ENCODE measurements at regions not wholly inside any gene's neighbourhood (a gene's known extent, or its start where the extent isn't known, plus 50 kb on each side); places are given as distances from the start of the nearest gene placed in this dataset.

DNA sequence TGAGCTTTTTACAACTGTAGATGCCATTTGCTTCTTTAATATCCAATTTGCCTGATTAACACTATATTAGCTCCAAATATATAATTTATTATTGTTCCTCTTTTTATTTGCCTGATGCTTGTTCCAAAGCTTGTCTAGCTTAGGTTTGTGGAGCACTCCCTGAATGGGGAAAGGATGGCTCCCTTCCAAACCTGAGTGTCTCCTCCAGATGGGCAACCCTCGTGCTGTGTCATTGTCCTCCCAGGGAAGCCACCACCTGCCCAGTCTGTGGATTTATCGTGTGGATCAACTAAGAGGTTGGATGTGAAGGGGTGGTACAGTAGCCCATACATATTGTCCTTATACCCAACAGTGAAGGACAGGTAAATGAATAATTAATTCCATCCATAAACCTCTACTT lies 404.9 kb downstream of the CDK5RAP2 start:
- no peaks in the 10 kb centered on the region for H3K4me1 Mint-ChIP-seq
- Histone ChIP-seq H3K27ac (ENCODE audit: insufficient read length, low read depth, low read length) (no peak overlapping the region), H3K4me2 (ENCODE audit: insufficient read depth, insufficient read length, low read length) (no peak overlapping the region), H3K56ac (ENCODE audit: insufficient read length, low read depth, low read length) (no peak overlapping the region), H2BK12ac (ENCODE audit: insufficient read length, low read depth, low read length) (no peak overlapping the region), H2BK120ac (ENCODE audit: low read depth, low read length, poor library complexity, severe bottlenecking) (no peak overlapping the region), H4K20me1 (ENCODE audit: control insufficient read depth, insufficient read depth, insufficient read length) (no peaks in the 10 kb centered on the region), H3K27me3 (ENCODE audit: insufficient read depth, low read length) (no peaks in the 10 kb centered on the region), H3K9me3 (ENCODE audit: control insufficient read depth, low read depth, low read length) (no peaks in the 10 kb centered on the region), H2AFZ (ENCODE audit: low read length) (no peak overlapping the region), H3K23ac (ENCODE audit: insufficient read length, low read depth, low read length) (no peak overlapping the region), H3K23me2 (ENCODE audit: insufficient read length, low read depth, low read length, poor library complexity, severe bottlenecking) (no peaks in the 10 kb centered on the region), H3K4ac (ENCODE audit: low read depth, low read length) (no peak overlapping the region), H3K9ac (ENCODE audit: extremely low read depth, insufficient read length, low read length) (no peak overlapping the region), H4K5ac (ENCODE audit: insufficient read length, low read depth, low read length) (no peak overlapping the region), H4K8ac (replicated peaks; ENCODE audit: insufficient read length, low read depth, low read length) (no peak overlapping the region), H3K18ac (ENCODE audit: insufficient read length, low read depth, low read length) (no peak overlapping the region), H3K4me1 (ENCODE audit: insufficient read depth, low read length) (no peaks in the 10 kb centered on the region), H2BK15ac (ENCODE audit: low read depth, low read length) (no peak overlapping the region), H2BK5ac (ENCODE audit: insufficient read length, low read length) (no peak overlapping the region), H2BK20ac (ENCODE audit: low read depth, low read length, poor library complexity, severe bottlenecking) (no peak overlapping the region), H3K79me1 (ENCODE audit: insufficient read depth, low read depth, low read length, poor library complexity, severe bottlenecking) (no peaks in the 10 kb centered on the region), H3T11ph (ENCODE audit: low read length) (no peak overlapping the region), H4K91ac (ENCODE audit: insufficient read length, low read depth, low read length) (no peak overlapping the region), H2AK5ac (ENCODE audit: insufficient read length, low read length) (no peak overlapping the region), H3K14ac (ENCODE audit: insufficient read depth, low read length) (no peak overlapping the region), H3K79me2 (ENCODE audit: insufficient read depth, low read length) (no peaks in the 10 kb centered on the region)
- H3K4me3 Mint-ChIP-seq = no peak overlapping the region
- DNase-seq = no peak
- H3K9me3 Mint-ChIP-seq = no peaks in the 10 kb centered on the region; a peak in 2 of 5 replicates
- H3K27me3 Mint-ChIP-seq (ENCODE audit: low read depth) = peaks cover 8% of the 10 kb centered on the region
- no peaks in the 10 kb centered on the region for H3K36me3 Mint-ChIP-seq (ENCODE audit: insufficient read depth in 1 of 3, low read depth in 3 of 3)
- no peak overlapping the region for H3K27ac Mint-ChIP-seq
- WGBS (ENCODE audit: extremely low coverage, insufficient read length, low lambda C conversion rate) = no CpG with 5 or more reads among the region's 2 CpGs
- TF ChIP-seq, protein P1, sequence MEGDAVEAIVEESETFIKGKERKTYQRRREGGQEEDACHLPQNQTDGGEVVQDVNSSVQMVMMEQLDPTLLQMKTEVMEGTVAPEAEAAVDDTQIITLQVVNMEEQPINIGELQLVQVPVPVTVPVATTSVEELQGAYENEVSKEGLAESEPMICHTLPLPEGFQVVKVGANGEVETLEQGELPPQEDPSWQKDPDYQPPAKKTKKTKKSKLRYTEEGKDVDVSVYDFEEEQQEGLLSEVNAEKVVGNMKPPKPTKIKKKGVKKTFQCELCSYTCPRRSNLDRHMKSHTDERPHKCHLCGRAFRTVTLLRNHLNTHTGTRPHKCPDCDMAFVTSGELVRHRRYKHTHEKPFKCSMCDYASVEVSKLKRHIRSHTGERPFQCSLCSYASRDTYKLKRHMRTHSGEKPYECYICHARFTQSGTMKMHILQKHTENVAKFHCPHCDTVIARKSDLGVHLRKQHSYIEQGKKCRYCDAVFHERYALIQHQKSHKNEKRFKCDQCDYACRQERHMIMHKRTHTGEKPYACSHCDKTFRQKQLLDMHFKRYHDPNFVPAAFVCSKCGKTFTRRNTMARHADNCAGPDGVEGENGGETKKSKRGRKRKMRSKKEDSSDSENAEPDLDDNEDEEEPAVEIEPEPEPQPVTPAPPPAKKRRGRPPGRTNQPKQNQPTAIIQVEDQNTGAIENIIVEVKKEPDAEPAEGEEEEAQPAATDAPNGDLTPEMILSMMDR (conservative IDR thresholded peaks at IDR 0.05) = no peak

All from H9 (cell line).